VCaP (cell line): ENCODE measurements at regions not wholly inside any gene's neighbourhood (a gene's known extent, or its start where the extent isn't known, plus 50 kb on each side); places are given as distances from the start of the nearest gene placed in this dataset.

Source experiments
- H3K27ac ChIP-seq: fragments of 450-650 bp; 2 replicates; pipeline ENCODE4 v1.5.1; 2017
- TF ChIP-seq, protein P1 (sequence below): fragments of 450-650 bp; conservative IDR thresholded peaks from 2 replicates; pipeline ENCODE4 v1.5.1; 2017; ENCODE audit warnings: mild to moderate bottlenecking, moderate library complexity

DNA sequence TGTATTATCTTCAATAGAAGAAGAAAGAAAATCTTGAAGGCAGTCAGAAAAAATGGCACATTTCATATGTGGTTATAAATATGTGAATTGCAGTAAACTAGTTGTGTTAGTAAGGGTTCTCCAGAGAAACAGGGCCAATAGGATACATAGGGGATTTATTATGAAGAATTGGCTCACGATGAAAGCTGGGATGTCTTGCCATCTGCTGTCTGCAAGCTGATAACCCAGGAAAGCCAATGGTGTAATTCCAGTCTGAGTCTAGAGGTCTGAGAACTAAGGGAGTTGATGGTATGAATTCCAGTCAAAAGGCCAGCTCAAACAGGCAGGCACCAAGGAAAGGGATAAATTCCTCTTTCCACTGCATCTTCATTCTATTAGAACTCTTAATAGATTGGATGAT lies 362.4 kb downstream of the KCNJ3 start:
- no peak overlapping the region for H3K27ac ChIP-seq
- TF ChIP-seq, protein P1, sequence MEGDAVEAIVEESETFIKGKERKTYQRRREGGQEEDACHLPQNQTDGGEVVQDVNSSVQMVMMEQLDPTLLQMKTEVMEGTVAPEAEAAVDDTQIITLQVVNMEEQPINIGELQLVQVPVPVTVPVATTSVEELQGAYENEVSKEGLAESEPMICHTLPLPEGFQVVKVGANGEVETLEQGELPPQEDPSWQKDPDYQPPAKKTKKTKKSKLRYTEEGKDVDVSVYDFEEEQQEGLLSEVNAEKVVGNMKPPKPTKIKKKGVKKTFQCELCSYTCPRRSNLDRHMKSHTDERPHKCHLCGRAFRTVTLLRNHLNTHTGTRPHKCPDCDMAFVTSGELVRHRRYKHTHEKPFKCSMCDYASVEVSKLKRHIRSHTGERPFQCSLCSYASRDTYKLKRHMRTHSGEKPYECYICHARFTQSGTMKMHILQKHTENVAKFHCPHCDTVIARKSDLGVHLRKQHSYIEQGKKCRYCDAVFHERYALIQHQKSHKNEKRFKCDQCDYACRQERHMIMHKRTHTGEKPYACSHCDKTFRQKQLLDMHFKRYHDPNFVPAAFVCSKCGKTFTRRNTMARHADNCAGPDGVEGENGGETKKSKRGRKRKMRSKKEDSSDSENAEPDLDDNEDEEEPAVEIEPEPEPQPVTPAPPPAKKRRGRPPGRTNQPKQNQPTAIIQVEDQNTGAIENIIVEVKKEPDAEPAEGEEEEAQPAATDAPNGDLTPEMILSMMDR = no peak

DNA sequence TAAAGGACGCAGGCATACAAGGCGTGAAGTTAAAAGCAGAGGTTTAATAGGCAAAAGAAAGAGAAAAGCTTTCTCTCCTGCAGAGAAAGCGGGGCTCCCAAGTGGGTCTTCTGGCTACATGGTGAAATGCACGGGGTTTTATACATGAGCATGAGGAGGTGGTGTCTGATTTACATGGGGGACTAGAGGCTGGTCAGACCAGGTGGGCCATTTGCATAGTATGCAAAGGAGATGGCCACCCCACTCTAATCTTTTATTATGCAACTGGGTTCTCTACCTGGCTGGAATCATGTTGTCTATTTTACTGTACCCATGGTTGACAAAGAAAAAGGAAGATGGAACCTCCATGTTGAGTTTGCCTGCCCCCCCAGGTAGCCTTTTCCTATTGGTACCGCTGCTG lies 356.2 kb downstream of the KCNJ3 start:
- TF ChIP-seq, protein P1 = no peak
- no peak overlapping the region for H3K27ac ChIP-seq

DNA sequence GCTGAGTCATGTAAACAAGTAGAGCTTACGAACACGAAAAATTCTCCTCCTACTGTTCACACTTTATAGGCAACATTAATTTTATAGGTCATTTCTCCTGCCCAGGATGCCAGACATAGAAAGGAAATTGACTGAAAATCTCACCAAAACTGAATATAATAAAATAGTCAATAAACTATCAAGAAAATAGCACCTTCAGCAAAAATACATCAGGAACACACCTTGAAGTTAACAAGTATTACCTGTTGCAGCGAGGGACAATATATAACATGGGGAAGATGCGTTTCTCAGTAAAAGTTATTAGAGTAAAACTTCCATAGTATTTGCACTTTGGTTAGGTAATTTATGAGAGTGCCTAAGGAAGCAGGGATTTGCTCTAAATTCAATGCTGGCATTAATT lies 344.6 kb downstream of the KCNJ3 start:
- no peak overlapping the region for H3K27ac ChIP-seq
- TF ChIP-seq, protein P1 = no peak

DNA sequence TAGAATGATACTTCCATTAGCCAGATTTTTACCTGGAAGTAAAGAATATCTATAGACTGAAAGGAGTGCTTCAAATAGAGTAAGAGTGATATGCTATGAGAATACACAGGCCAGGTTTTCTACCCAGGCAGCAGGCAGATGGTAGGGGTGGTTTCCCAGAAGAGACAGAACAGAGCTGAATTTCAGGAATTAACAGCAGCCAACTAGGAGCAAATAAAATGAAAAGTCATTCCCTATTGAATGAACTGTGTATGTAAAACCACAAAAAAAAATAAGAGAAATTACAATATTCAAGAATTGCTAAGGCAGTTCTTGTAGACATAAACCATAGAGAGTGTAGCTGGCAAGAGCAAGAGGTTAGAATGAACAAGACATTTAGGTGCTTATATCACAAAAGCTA lies 336.8 kb downstream of the KCNJ3 start:
- TF ChIP-seq, protein P1 = no peak
- no peak overlapping the region for H3K27ac ChIP-seq

DNA sequence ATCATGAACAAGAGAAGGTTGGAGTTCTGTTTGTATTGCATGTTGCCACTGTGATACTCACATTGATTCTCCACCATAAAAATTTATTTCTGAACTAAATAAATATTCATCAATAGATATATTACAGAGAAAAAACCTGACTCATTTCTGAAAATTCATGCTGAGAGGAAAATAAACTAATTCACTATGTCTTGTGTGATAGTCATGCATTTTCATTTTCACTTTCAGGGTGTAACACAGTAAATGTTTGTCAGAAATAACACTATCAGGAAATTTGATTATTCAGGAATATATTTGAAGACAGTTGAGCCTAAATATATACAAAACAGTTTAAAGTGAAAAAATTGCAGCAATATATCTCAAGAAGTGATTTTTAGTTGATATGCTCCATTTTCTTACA lies 335.2 kb downstream of the KCNJ3 start:
- TF ChIP-seq, protein P1 = no peak

DNA sequence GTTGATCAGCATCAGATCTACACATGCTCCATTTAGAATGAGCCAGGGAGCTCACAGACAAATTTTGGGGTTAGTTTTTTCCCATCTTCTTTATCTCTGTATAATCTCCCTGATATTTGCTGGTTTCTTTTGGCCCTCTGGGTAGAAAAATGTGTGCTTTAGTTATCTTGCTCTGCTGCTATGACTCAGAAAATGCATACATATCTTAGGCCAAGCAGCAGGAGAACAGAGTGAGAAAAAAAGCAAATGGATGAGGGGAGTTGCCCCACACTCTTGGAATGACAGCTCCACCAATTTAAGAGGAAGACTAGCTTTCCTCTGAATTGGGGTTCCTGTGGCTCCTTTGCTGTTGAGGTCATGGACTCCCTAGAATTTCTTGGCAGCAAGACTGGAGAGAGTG lies 331.8 kb downstream of the KCNJ3 start:
- TF ChIP-seq, protein P1 = no peak
- no peak overlapping the region for H3K27ac ChIP-seq

More for the DNA sequence above, 335.2 kb downstream of the KCNJ3 start:
- H3K27ac ChIP-seq = no peak overlapping the region

DNA sequence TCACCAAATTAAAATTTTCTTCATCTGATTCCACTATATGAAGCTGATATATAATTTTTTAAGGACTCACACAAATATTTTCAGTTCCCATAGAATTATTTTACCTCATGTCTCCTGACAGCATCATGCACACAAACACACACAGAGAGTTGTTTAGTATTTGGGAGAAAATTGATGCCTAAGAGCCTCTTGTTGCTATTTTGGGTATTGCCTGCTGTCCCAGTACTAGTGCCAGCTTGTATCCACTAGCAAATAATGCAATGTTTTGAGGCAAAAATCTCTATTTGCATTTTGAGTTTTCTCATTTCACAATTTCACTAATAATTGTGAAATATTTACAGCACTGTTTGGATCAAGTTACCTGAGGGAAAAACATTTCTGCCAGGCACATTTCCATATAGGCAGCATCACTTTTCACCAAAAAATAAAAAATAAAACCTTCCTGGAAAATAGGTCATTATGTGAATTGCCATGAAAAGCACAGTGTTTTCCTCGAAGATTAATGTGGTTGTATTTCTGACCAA lies 328.2 kb downstream of the KCNJ3 start:
- TF ChIP-seq, protein P1 = no peak
- H3K27ac ChIP-seq = no peak overlapping the region
